Inflammatory macrophage treated with lipopolysaccharide for 1 hour (primary cell): ENCODE measurements at regions not wholly inside any gene's neighbourhood (a gene's known extent, or its start where the extent isn't known, plus 50 kb on each side); places are given as distances from the start of the nearest gene placed in this dataset.

Source experiments
- DNase-seq, 2 donors: peaks; one replicate each; pipeline ENCODE4 v3.0.0-alpha.2; 2020 to 2022

GRCh38 chr5:12315461-12315860 is 411.2 kb upstream of the CTNND2 start:
- DNase-seq = no peak

- DNase-seq = no peak
These were observed 409.4 kb upstream of the CTNND2 start for GRCh38 chr5:12313602-12314001.

- DNase-seq = no peak
These were observed 408.1 kb upstream of the CTNND2 start for GRCh38 chr5:12312343-12312742.

- no peak for DNase-seq
These were observed 389.9 kb upstream of the CTNND2 start for GRCh38 chr5:12294151-12294550.

GRCh38 chr5:12292610-12293204 is 388.5 kb upstream of the CTNND2 start:
- DNase-seq = peak; percentile 8 to 47

GRCh38 chr5:12284604-12285003 is 380.4 kb upstream of the CTNND2 start:
- DNase-seq = no peak

- no peak for DNase-seq
These were observed 373.4 kb upstream of the CTNND2 start for GRCh38 chr5:12277504-12278192.

GRCh38 chr5:12274236-12274635 is 370.0 kb upstream of the CTNND2 start:
- no peak for DNase-seq

GRCh38 chr5:12272389-12272788 is 368.1 kb upstream of the CTNND2 start:
- DNase-seq = no peak

GRCh38 chr5:12270914-12271313 is 366.7 kb upstream of the CTNND2 start:
- DNase-seq = no peak

- DNase-seq = no peak
These were observed 364.9 kb upstream of the CTNND2 start for GRCh38 chr5:12269164-12269563.

- DNase-seq = no peak
These were observed 354.3 kb upstream of the CTNND2 start for GRCh38 chr5:12258549-12258948.

- no peak for DNase-seq
These were observed 346.2 kb upstream of the CTNND2 start for GRCh38 chr5:12250454-12250853.

GRCh38 chr5:12248831-12249230 is 344.6 kb upstream of the CTNND2 start:
- no peak for DNase-seq

GRCh38 chr5:12246036-12246435 is 341.8 kb upstream of the CTNND2 start:
- no peak for DNase-seq

- DNase-seq = no peak
These were observed 341.2 kb upstream of the CTNND2 start for GRCh38 chr5:12245429-12245828.

- no peak for DNase-seq
These were observed 339.0 kb upstream of the CTNND2 start for GRCh38 chr5:12242950-12243888.

GRCh38 chr5:12237837-12238575 is 333.8 kb upstream of the CTNND2 start:
- DNase-seq = no peak

- DNase-seq = no peak
These were observed 326.4 kb upstream of the CTNND2 start for GRCh38 chr5:12230659-12231058.

- DNase-seq = no peak
These were observed 312.8 kb upstream of the CTNND2 start for GRCh38 chr5:12217039-12217438.

- no peak for DNase-seq
These were observed 310.2 kb upstream of the CTNND2 start for GRCh38 chr5:12214267-12215015.
